GM23248 (cell line): ENCODE measurements at regions not wholly inside any gene's neighbourhood (a gene's known extent, or its start where the extent isn't known, plus 50 kb on each side); places are given as distances from the start of the nearest gene placed in this dataset.

Experiments used
- EZH2 ChIP-seq: fragments of 200-600 bp; sonication (generic); IDR thresholded peaks from 2 replicates; pipeline ENCODE4 v1.6.1; 2018; ENCODE audit warnings: antibody characterized with exemption, mild to moderate bottlenecking; ENCODE audit not compliant: insufficient read depth, poor library complexity, severe bottlenecking
- EZH2phosphoT487 ChIP-seq: fragments of 200-600 bp; sonication (generic); IDR thresholded peaks from 2 replicates; pipeline ENCODE4 v1.6.1; 2018; ENCODE audit warnings: antibody characterized with exemption, moderate library complexity, mild to moderate bottlenecking, low read depth; ENCODE audit not compliant: insufficient read depth

DNA sequence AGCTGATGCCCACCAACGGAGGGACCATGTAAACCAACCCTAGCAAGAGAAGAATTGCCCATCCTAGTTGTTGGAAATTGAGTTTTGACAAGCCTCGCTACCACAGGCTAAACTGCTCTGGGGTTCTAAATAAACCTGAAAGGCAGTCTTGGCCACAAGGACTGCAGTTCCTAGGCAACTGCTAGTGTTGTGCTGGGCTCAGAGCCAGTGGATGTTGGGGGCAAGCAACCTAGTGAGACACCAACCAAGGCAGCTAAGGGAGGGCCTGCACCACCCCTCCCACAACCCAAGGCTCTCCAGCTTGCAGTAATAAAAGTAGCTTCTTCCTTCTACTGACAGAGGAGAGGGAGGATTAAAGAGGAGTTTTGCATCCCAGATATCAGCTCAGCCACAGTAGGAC lies 102.4 kb upstream of the PKN2 start:
- TF ChIP-seq EZH2 = no peak
- no peak for TF ChIP-seq EZH2phosphoT487
